ENCODE measurements at regions not wholly inside any gene's neighbourhood (a gene's known extent, or its start where the extent isn't known, plus 50 kb on each side); places are given as distances from the start of the nearest gene placed in this dataset.

DNA sequence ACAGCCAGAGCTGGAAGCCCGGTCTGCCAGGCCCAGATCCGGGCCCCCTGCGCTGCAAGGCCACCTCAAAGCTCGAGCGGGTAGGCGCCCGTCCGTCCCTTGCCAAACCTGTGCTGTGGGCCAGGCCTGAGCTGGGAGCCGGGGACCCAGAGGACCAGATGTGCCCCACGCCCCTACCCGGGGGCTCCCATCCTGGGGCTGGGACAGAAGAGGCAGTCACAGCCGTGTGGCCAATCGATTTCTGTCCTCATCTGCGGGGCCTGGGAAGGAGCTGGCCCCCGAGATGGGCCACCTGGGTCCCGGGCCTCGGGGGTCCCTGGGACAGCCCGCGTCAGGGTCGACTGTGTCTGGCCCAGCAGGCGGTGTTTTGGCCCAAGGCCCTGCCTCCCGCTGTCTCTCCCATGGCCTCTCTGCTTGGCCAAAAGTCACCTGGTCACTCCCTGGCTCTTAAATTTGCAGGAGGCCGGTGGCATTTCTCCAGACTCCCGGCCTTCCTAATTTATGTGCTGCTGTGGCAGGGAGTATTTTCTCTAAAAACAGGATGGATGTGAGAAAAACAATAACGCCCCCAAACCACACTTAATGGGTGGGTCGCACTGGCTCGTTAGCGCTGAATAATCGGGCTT lies 63.8 kb downstream of the UNCX start:
- peaks cover 26% of the 10 kb centered on the region for H3K27me3 ChIP-seq (ENCODE audit: control insufficient read depth, insufficient read depth, low read length)
- no peaks in the 10 kb centered on the region for H4K20me1 ChIP-seq (ENCODE audit: control insufficient read depth, extremely low read depth, insufficient read depth, low read length)
- no peak overlapping the region for H3K4me2 ChIP-seq (ENCODE audit: extremely low read depth, insufficient read depth, low read length)
- H3K9ac ChIP-seq (ENCODE audit: insufficient read depth, low read length) = no peak overlapping the region
- no peaks in the 10 kb centered on the region for H3K4me1 ChIP-seq (ENCODE audit: control insufficient read depth, extremely low read depth, insufficient read depth, low read length)
- no peak overlapping the region for H2AFZ ChIP-seq (ENCODE audit: low read length)
- no peaks in the 10 kb centered on the region for H3K36me3 ChIP-seq (ENCODE audit: control insufficient read depth, insufficient read depth, low read length)
- H3K79me2 ChIP-seq (ENCODE audit: control insufficient read depth, insufficient read depth, low read length) = no peaks in the 10 kb centered on the region
- no peaks in the 10 kb centered on the region for H3K9me3 ChIP-seq (ENCODE audit: control insufficient read depth, insufficient read depth, low read depth, low read length)
- H3K4me3 ChIP-seq (replicated peaks in 1 of 4; ENCODE audit: control extremely low read depth in 1 of 4, insufficient read depth in 1 of 4, low read depth in 3 of 4, low read length in 4 of 4) = no peak overlapping the region
- no peak overlapping the region for H3K27ac ChIP-seq (ENCODE audit: insufficient read depth, low read length)
- DNase-seq (ENCODE audit: low read depth in 2 of 2) = no peak
- TF ChIP-seq, protein P1, sequence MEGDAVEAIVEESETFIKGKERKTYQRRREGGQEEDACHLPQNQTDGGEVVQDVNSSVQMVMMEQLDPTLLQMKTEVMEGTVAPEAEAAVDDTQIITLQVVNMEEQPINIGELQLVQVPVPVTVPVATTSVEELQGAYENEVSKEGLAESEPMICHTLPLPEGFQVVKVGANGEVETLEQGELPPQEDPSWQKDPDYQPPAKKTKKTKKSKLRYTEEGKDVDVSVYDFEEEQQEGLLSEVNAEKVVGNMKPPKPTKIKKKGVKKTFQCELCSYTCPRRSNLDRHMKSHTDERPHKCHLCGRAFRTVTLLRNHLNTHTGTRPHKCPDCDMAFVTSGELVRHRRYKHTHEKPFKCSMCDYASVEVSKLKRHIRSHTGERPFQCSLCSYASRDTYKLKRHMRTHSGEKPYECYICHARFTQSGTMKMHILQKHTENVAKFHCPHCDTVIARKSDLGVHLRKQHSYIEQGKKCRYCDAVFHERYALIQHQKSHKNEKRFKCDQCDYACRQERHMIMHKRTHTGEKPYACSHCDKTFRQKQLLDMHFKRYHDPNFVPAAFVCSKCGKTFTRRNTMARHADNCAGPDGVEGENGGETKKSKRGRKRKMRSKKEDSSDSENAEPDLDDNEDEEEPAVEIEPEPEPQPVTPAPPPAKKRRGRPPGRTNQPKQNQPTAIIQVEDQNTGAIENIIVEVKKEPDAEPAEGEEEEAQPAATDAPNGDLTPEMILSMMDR (conservative IDR thresholded peaks at IDR 0.05 in 1 of 2, IDR thresholded peaks at IDR 0.05 in 1 of 2; ENCODE audit: low read depth in 1 of 2, low read length in 2 of 2) = no peak
- no peak for TF ChIP-seq EZH2 (IDR thresholded peaks at IDR 0.05; ENCODE audit: low read length, missing control alignments)

DNA sequence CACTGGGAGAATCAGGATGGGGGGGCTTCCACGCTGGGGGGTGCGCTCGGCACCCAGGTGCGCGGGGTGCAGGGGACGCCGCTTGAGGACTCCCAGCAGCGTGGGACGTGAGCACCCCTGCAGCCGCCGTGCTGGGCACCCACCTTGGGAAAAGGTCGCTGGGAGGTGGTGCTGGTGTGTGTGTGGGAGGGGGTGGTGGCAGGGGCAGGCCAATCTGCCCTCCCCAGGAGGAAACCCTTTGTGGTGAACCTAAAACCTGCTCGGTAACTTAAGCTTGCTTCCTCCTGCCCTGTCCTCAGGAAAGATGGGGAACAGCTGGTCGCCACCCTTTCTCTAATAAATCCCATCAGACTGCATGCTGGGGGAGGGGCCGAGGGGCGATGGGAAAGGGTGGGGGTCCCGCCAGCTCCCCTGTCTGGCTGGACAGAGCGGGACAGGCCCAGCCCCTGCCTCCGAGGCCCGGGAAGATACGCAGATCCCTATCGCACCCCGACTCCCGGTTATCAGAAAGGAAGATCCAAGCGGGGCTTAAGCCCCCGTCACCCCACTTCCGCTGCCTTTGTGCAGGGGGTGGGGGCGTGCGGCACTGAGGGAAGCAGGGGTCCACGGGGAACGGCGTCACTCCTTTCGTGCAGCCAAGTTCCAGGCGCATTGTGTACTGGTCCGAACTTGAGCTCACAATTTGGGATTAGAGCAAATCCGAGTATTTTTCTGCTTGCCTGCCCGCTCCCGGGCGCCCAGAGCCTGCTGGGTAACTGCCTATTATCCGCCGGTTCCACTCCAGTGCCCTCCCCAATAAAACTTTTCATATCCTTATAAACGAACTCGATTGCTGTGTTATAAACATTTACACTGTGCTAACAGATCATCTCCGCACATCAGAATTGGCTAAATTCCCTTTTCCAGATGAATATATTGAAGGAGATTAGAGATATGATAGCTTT lies 64.6 kb downstream of the UNCX start:
- H3K79me2 ChIP-seq (ENCODE audit: control insufficient read depth, insufficient read depth, low read length) = no peaks in the 10 kb centered on the region
- no peak overlapping the region for H3K4me2 ChIP-seq (ENCODE audit: extremely low read depth, insufficient read depth, low read length)
- H3K4me3 ChIP-seq (replicated peaks in 1 of 4; ENCODE audit: control extremely low read depth in 1 of 4, insufficient read depth in 1 of 4, low read depth in 3 of 4, low read length in 4 of 4) = no peak overlapping the region
- DNase-seq (ENCODE audit: low read depth in 2 of 2) = no peak
- no peak overlapping the region for H3K27ac ChIP-seq (ENCODE audit: insufficient read depth, low read length)
- H3K36me3 ChIP-seq (ENCODE audit: control insufficient read depth, insufficient read depth, low read length) = no peaks in the 10 kb centered on the region
- H3K9ac ChIP-seq (ENCODE audit: insufficient read depth, low read length) = no peak overlapping the region
- H2AFZ ChIP-seq (ENCODE audit: low read length) = no peak overlapping the region
- TF ChIP-seq, protein P1 (conservative IDR thresholded peaks at IDR 0.05 in 1 of 2, IDR thresholded peaks at IDR 0.05 in 1 of 2; ENCODE audit: low read depth in 1 of 2, low read length in 2 of 2) = no peak
- peak; percentile 19 for TF ChIP-seq EZH2 (IDR thresholded peaks at IDR 0.05; ENCODE audit: low read length, missing control alignments)
- no peaks in the 10 kb centered on the region for H4K20me1 ChIP-seq (ENCODE audit: control insufficient read depth, extremely low read depth, insufficient read depth, low read length)
- no peaks in the 10 kb centered on the region for H3K9me3 ChIP-seq (ENCODE audit: control insufficient read depth, insufficient read depth, low read depth, low read length)
- peaks cover 23% of the 10 kb centered on the region for H3K27me3 ChIP-seq (ENCODE audit: control insufficient read depth, insufficient read depth, low read length)
- no peaks in the 10 kb centered on the region for H3K4me1 ChIP-seq (ENCODE audit: control insufficient read depth, extremely low read depth, insufficient read depth, low read length)

DNA sequence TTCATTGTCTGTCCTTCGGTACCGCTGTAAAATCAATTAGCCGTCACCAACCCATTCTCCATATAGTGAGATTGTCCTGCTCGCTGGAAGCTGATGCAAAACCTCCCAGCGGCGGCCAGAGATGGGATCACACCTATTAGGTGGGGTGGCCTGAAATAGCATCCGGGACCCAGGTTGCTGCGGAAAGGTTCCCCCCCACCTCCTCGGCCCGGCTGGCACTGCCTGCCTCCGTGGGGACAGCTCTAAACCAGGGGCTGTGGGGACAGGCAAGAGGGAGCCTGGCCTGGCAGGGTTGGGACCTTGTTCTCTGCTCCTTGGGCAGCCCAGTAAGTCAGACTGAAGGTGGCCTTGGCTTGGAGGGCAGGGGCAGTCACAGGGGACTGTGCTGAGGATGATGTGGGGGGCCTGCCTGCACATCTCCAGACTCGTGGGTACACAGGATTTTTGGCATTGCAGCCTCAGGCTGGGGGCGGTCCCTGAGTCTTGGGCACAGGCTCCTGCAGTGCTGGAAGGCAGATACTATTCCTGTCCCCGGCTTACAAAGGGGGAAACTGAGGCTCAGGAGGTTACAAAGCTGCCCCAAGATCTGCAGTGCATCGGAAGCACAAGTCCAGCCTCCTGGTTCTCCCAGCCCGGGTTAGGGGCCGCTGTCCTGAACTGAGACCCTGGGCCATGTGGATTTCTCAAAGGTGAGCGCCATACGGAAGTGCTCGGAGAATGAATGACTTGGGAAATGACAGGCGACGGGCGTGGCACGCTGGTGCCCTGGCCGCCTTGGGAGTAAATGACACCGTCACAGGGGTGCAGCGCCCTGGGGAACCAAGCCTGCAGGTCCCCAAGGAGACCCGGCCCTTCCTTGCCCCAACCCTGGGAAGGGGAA lies 65.6 kb downstream of the UNCX start:
- DNase-seq (ENCODE audit: low read depth in 2 of 2) = no peak
- no peak overlapping the region for H3K4me3 ChIP-seq (replicated peaks in 1 of 4; ENCODE audit: control extremely low read depth in 1 of 4, insufficient read depth in 1 of 4, low read depth in 3 of 4, low read length in 4 of 4)
- H3K9ac ChIP-seq (ENCODE audit: insufficient read depth, low read length) = no peak overlapping the region
- H3K36me3 ChIP-seq (ENCODE audit: control insufficient read depth, insufficient read depth, low read length) = no peaks in the 10 kb centered on the region
- H3K4me1 ChIP-seq (ENCODE audit: control insufficient read depth, extremely low read depth, insufficient read depth, low read length) = no peaks in the 10 kb centered on the region
- TF ChIP-seq EZH2 (IDR thresholded peaks at IDR 0.05; ENCODE audit: low read length, missing control alignments) = no peak
- TF ChIP-seq, protein P1 (conservative IDR thresholded peaks at IDR 0.05 in 1 of 2, IDR thresholded peaks at IDR 0.05 in 1 of 2; ENCODE audit: low read depth in 1 of 2, low read length in 2 of 2) = no peak
- H3K79me2 ChIP-seq (ENCODE audit: control insufficient read depth, insufficient read depth, low read length) = no peaks in the 10 kb centered on the region
- H4K20me1 ChIP-seq (ENCODE audit: control insufficient read depth, extremely low read depth, insufficient read depth, low read length) = no peaks in the 10 kb centered on the region
- H3K27ac ChIP-seq (ENCODE audit: insufficient read depth, low read length) = no peak overlapping the region
- H3K4me2 ChIP-seq (ENCODE audit: extremely low read depth, insufficient read depth, low read length) = no peak overlapping the region
- peaks cover 21% of the 10 kb centered on the region for H3K27me3 ChIP-seq (ENCODE audit: control insufficient read depth, insufficient read depth, low read length)
- no peaks in the 10 kb centered on the region for H3K9me3 ChIP-seq (ENCODE audit: control insufficient read depth, insufficient read depth, low read depth, low read length)
- no peak overlapping the region for H2AFZ ChIP-seq (ENCODE audit: low read length)
